Retinal pigment epithelial cell (primary cell): ENCODE measurements at regions not wholly inside any gene's neighbourhood (a gene's known extent, or its start where the extent isn't known, plus 50 kb on each side); places are given as distances from the start of the nearest gene placed in this dataset.

ENCODE experiments used
- DNase-seq: peaks from one replicate; pipeline ENCODE4 v3.0.0-alpha.2; 2010; ENCODE audit warnings: low read depth
- H3K4me3 ChIP-seq: 2 replicates; pipeline ENCODE4 v1.5.1; 2011; ENCODE audit warnings: mild to moderate bottlenecking, low read length, control low read depth, moderate library complexity
- TF ChIP-seq, protein P1 (sequence below): conservative IDR thresholded peaks from 2 replicates; pipeline ENCODE4 v1.5.1; 2011; ENCODE audit warnings: low read depth, low read length, control low read depth, inconsistent platforms

DNA sequence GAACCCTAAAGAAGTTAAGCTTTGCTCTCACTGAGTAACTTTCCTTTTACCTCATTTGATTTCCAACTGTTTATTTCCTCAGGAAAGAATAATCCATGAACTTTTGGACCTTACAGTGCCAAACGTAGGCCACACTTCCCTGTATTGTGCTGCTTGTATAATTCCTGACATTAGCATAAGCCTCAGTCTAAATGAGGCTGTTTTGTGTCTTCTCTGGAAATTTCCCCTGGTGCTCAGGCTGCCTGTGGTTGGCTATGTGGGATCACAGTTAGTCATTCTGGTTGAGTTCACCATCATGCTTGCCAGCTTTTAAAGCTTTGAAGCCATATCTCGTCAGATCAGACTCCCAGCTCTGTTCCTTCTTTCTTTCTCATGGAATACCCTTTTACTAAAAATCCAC, 107.0 kb downstream of the FAM76B start:
- TF ChIP-seq, protein P1, sequence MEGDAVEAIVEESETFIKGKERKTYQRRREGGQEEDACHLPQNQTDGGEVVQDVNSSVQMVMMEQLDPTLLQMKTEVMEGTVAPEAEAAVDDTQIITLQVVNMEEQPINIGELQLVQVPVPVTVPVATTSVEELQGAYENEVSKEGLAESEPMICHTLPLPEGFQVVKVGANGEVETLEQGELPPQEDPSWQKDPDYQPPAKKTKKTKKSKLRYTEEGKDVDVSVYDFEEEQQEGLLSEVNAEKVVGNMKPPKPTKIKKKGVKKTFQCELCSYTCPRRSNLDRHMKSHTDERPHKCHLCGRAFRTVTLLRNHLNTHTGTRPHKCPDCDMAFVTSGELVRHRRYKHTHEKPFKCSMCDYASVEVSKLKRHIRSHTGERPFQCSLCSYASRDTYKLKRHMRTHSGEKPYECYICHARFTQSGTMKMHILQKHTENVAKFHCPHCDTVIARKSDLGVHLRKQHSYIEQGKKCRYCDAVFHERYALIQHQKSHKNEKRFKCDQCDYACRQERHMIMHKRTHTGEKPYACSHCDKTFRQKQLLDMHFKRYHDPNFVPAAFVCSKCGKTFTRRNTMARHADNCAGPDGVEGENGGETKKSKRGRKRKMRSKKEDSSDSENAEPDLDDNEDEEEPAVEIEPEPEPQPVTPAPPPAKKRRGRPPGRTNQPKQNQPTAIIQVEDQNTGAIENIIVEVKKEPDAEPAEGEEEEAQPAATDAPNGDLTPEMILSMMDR = no peak
- no peak for DNase-seq
- H3K4me3 ChIP-seq = no peak overlapping the region

DNA sequence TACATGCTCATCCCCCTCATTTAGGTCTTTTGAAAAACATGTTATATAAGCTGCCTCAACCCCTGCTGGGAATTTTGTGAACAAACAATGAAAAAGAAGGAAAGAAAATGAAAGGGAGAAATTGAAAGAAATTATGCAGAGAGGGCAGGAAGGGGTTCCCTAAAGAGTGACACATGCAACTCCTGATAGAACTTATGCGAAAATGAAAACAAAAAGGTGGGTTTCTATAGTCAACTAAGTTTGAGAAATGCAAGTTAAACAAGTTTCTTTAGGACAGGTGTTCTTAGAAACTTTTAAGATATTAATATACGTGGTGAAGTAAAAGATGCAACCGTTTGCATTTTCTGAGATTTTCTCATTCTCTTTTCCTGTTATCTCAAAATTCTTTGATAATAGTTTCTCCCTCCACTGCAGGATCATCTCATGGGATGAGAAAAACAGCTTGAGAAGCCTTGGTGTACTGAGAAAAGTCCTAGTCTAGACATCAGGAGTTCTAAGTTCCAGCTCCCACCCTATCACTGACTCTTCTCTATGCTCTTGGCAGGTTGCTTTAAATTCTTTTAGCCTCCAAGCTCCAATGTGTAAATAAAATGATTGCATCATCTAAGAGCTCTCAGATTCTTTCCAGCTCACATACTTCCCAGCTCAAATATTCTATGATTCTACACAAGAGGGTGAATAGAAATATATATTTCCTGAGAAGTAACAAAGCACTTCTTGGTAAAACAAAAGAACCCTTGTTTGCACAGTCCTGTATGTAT, 109.2 kb downstream of the FAM76B start:
- no peak overlapping the region for H3K4me3 ChIP-seq
- TF ChIP-seq, protein P1 = no peak
- DNase-seq = peak; percentile 89

GRCh38 chr11:95678988-95679387, 110.6 kb downstream of the FAM76B start:
- TF ChIP-seq, protein P1 = no peak
- no peak overlapping the region for H3K4me3 ChIP-seq
- no peak for DNase-seq

GRCh38 chr11:95676308-95676707, 113.3 kb downstream of the FAM76B start:
- TF ChIP-seq, protein P1 = no peak
- no peak overlapping the region for H3K4me3 ChIP-seq
- DNase-seq = no peak

DNA sequence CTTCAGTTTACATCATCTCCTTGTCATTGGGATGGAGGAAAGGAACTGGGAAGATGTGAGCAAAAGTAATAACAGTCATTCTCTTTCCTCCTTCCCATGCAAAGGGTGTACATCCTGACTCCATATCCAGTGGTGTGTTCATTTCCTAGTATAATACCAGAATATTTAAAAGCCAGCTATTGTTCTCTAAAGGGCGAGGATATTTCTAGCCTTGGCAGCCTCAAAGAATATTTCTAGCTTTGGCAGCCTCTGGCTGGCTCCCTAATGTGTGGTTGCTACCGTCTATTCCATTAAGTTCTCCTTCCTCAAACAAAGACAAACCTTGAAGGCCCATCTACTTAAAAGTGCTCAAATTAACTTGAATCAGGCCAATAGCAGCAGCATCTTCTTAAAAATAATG, 114.0 kb downstream of the FAM76B start:
- TF ChIP-seq, protein P1 = no peak

DNA sequence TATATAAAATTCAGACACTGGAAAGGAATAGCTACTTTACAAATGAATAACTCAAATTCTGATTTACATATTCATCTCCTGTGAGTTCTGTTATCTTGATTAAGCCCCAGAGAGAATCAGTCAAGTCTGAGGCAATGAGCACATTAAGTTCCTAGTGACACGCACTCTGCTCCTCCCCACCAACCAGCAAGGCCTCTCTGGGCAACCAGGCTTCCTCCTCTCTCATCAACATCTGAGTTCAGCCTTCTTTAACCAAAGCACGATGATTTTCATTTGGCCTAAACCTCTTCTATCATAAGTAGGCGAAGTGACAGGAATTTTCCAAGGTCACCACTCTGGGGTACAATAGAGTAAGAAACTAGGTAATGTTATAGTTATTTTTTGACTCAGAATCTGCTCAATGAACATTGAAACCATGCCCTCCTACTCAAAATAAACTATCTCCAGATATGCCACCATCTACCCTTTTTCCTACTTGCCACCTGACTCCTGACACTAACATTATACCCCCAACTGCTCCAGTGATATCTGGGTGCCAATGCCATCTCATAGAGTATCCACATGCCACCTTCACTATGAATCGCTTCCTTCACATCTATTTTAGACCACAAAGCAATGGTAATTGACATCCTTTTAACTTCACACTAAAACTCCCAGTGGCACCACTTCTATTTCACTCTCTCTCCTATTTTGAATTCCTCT, 114.8 kb downstream of the FAM76B start:
- DNase-seq = no peak
- no peak overlapping the region for H3K4me3 ChIP-seq
- TF ChIP-seq, protein P1 = no peak

More for the DNA sequence above, 114.0 kb downstream of the FAM76B start:
- no peak overlapping the region for H3K4me3 ChIP-seq
- no peak for DNase-seq

GRCh38 chr11:95671768-95672167, 117.8 kb downstream of the FAM76B start:
- no peak overlapping the region for H3K4me3 ChIP-seq
- no peak for DNase-seq
- TF ChIP-seq, protein P1 = no peak
